Loucy (cell line): ENCODE measurements at regions not wholly inside any gene's neighbourhood (a gene's known extent, or its start where the extent isn't known, plus 50 kb on each side); places are given as distances from the start of the nearest gene placed in this dataset.
"Not testable (repeated sequence)": the region's sequence is repeated elsewhere in the genome, so short reads cannot be mapped to it uniquely, and the experiment has no call there.

Experiments
- H2AFZ ChIP-seq: fragments of 200-600 bp; sonication (generic); 2 replicates; pipeline ENCODE4 v1.6.0; 2016; ENCODE audit warnings: antibody characterized with exemption, mild to moderate bottlenecking, low read length, moderate library complexity
- H3F3A ChIP-seq: fragments of 200-600 bp; 2 replicates; pipeline ENCODE4 v1.6.0; 2016; ENCODE audit warnings: antibody characterized with exemption, low read depth, mild to moderate bottlenecking
- H3K27me3 ChIP-seq: fragments of 200-600 bp; sonication (generic); 2 replicates; pipeline ENCODE4 v1.6.1; 2014; ENCODE audit warnings: low read length, mild to moderate bottlenecking; ENCODE audit not compliant: insufficient read depth, poor library complexity, severe bottlenecking
- H3K36me3 ChIP-seq: fragments of 200-600 bp; sonication (generic); 2 replicates; pipeline ENCODE4 v1.6.1; 2016; ENCODE audit warnings: low read length; ENCODE audit not compliant: insufficient read depth
- H3K4me1 ChIP-seq: fragments of 200-600 bp; sonication (generic); 2 replicates; pipeline ENCODE4 v1.5.1; 2014; ENCODE audit warnings: low read length, mild to moderate bottlenecking; ENCODE audit not compliant: insufficient read depth, poor library complexity, severe bottlenecking
- H3K4me2 ChIP-seq: fragments of 200-600 bp; sonication (generic); 2 replicates; pipeline ENCODE4 v1.6.0; 2014; ENCODE audit warnings: antibody characterized with exemption, low read length, low read depth, mild to moderate bottlenecking; ENCODE audit not compliant: poor library complexity, severe bottlenecking
- H3K4me3 ChIP-seq: fragments of 200-600 bp; sonication (generic); 2 replicates; pipeline ENCODE4 v1.5.1; 2014; ENCODE audit warnings: low read length, mild to moderate bottlenecking, mixed read lengths; ENCODE audit not compliant: poor library complexity, severe bottlenecking
- H3K79me2 ChIP-seq: fragments of 200-600 bp; sonication (generic); 2 replicates; pipeline ENCODE4 v1.6.1; 2014; ENCODE audit warnings: low read length; ENCODE audit not compliant: insufficient read depth
- H3K9ac ChIP-seq: fragments of 200-600 bp; sonication (generic); 2 replicates; pipeline ENCODE4 v1.6.0; 2014; ENCODE audit warnings: mild to moderate bottlenecking, low read depth, low read length, moderate library complexity; ENCODE audit not compliant: poor library complexity, severe bottlenecking
- H3K9me2 ChIP-seq: fragments of 200-600 bp; sonication (generic); replicated peaks from 2 replicates; pipeline ENCODE4 v1.6.1; 2016; ENCODE audit warnings: low read depth, low read length, mixed read lengths
- H3K9me3 ChIP-seq: fragments of 200-600 bp; sonication (generic); 2 replicates; pipeline ENCODE4 v1.6.1; 2014; ENCODE audit warnings: mild to moderate bottlenecking, antibody characterized with exemption, low read length, low read depth; ENCODE audit not compliant: insufficient read depth
- H4K20me1 ChIP-seq: fragments of 200-600 bp; sonication (generic); 2 replicates; pipeline ENCODE4 v1.6.0; 2014; ENCODE audit warnings: antibody characterized with exemption, low read length, mild to moderate bottlenecking; ENCODE audit not compliant: insufficient read depth, poor library complexity, severe bottlenecking
- EZH2phosphoT487 ChIP-seq: fragments of 200-600 bp; IDR thresholded peaks from 2 replicates; pipeline ENCODE4 v1.6.1; 2018; ENCODE audit warnings: antibody characterized with exemption, mild to moderate bottlenecking, moderate library complexity, borderline replicate concordance
- TF ChIP-seq, protein P1 (sequence below): fragments of 200-600 bp; sonication (generic); conservative IDR thresholded peaks from 2 replicates; pipeline ENCODE4 v1.5.1; 2014; ENCODE audit warnings: mild to moderate bottlenecking, antibody characterized with exemption, low read length

DNA sequence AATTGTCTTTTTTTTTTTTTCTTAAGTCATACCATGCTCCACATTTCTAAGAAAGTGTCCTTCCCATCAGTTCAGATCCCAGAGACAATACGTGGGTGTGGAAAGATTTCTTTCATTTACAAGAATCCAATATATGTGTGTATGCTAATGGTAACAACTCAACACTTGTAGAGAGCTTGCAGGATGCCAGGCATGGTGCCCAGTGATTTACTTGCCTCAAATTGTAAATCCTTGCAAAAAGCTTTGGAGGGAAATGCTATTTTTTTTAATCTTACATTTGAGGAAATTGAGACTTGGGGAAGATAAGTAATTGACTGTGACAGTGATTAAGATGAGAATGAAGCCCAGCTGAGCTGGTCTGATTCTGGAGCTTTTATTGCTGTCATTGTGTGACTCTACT is 1264.6 kb upstream of the SEL1L start:
- no peak overlapping the region for H3K4me2 ChIP-seq
- no peaks in the 10 kb centered on the region for H3K9me2 ChIP-seq
- no peaks in the 10 kb centered on the region for H3K36me3 ChIP-seq
- H3K27me3 ChIP-seq, result no peaks in the 10 kb centered on the region
- H3K4me3 ChIP-seq, result no peak overlapping the region
- TF ChIP-seq, protein P1, sequence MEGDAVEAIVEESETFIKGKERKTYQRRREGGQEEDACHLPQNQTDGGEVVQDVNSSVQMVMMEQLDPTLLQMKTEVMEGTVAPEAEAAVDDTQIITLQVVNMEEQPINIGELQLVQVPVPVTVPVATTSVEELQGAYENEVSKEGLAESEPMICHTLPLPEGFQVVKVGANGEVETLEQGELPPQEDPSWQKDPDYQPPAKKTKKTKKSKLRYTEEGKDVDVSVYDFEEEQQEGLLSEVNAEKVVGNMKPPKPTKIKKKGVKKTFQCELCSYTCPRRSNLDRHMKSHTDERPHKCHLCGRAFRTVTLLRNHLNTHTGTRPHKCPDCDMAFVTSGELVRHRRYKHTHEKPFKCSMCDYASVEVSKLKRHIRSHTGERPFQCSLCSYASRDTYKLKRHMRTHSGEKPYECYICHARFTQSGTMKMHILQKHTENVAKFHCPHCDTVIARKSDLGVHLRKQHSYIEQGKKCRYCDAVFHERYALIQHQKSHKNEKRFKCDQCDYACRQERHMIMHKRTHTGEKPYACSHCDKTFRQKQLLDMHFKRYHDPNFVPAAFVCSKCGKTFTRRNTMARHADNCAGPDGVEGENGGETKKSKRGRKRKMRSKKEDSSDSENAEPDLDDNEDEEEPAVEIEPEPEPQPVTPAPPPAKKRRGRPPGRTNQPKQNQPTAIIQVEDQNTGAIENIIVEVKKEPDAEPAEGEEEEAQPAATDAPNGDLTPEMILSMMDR, result no peak
- no peak for TF ChIP-seq EZH2phosphoT487
- no peaks in the 10 kb centered on the region for H3F3A ChIP-seq
- H3K4me1 ChIP-seq, result no peaks in the 10 kb centered on the region
- H3K9me3 ChIP-seq, result no peaks in the 10 kb centered on the region; the same call in 1 of the 2 replicates
- H4K20me1 ChIP-seq, result no peaks in the 10 kb centered on the region
- no peaks in the 10 kb centered on the region for H3K79me2 ChIP-seq
- no peak overlapping the region for H3K9ac ChIP-seq
- no peak overlapping the region for H2AFZ ChIP-seq

DNA sequence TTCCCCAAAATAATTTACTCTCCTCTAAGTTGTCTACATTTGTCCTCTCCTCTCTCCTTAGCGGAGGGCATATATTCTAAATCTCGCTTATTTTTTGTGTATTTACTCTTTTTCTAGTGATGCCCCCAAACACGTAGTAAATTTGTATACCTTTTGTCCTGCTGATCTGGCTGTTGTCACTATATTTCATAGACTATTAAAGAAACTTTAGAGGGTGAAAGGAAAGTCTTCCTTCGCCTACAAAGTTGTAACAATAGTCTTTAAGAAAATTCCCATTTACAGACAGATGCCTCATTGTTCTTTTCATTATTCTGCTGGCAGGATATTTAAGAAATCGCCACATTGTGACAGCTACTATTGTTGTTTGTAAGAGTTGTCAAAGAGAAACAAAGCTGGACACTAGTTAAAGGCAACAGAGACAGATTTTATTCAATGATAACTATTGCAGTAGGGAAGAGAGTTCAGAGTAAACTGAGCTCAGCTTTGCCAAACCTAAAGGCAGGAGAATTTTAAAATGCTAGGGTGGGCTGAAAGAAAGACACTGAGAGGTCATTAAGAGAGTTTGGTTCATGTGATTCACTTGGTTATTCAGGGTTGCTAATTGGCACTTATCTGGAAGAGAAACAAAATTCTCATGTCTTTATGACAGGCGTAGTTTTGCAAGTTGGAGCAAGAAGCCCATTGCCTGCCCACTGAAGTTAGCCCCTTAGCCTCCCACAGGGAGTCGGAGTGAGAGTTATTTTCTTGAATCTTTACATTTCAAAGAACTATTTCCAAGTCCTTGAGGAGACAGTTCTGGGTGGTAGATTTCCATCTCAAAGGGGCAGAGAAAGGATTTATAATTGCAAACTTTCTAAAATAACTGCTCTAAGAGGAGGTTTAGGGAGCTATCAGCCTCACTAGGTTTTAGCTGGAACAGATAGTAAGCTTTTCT is 1272.5 kb upstream of the SEL1L start:
- no peaks in the 10 kb centered on the region for H3K79me2 ChIP-seq
- H2AFZ ChIP-seq, result no peak overlapping the region
- no peak overlapping the region for H3K9ac ChIP-seq
- H4K20me1 ChIP-seq, result no peaks in the 10 kb centered on the region
- H3K4me3 ChIP-seq, result no peak overlapping the region
- no peaks in the 10 kb centered on the region for H3K27me3 ChIP-seq
- H3K36me3 ChIP-seq, result no peaks in the 10 kb centered on the region
- H3F3A ChIP-seq, result no peaks in the 10 kb centered on the region
- H3K4me2 ChIP-seq, result no peak overlapping the region
- H3K4me1 ChIP-seq, result no peaks in the 10 kb centered on the region
- no peaks in the 10 kb centered on the region; the same call in 1 of the 2 replicates for H3K9me3 ChIP-seq
- TF ChIP-seq, protein P1, result no peak
- no peak for TF ChIP-seq EZH2phosphoT487
- H3K9me2 ChIP-seq, result no peaks in the 10 kb centered on the region

DNA sequence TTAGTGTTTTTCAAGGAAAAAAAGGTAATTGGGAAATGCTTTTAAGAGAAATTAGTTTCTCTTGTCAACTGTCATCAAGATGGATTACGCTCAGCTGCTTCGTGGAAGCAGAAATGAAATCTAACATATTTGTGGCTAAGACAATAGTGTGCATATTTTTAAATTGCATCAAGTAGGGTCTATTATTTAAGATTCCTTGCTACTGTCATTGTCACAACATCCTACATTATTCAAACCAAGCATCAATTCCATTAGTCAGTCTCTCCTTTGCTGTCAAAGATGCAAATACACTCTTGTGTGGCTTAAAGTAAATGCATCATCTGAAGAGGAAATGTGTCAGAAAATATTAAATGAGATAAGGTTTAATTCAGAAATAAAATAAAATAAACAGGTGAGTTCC is 1277.6 kb upstream of the SEL1L start:
- Histone ChIP-seq H3K9ac (no peak overlapping the region), H3K27me3 (no peaks in the 10 kb centered on the region)

DNA sequence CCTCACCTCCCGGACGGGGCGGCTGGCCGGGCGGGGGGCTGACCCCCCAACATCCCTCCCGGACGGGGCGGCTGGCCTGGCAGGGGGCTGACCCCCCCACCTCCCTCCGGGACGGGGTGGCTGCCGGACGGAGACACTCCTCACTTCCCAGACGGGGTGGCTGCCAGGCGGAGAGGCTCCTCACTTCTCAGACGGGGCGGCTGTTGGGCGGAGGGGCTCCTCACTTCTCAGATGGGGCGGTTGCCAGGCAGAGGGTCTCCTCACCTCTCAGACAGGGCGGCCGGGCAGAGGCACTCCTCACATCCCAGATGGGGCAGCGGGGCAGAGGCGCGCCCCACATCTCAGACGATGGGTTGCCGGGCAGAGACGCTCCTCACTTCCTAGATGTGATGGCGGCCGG is 1280.7 kb upstream of the SEL1L start:
- not testable (repeated sequence) for H2AFZ ChIP-seq, H3K79me2 ChIP-seq, H3K36me3 ChIP-seq, H3K9me2 ChIP-seq, H3K27me3 ChIP-seq, H4K20me1 ChIP-seq, H3F3A ChIP-seq, H3K9me3 ChIP-seq, H3K4me3 ChIP-seq, H3K9ac ChIP-seq, H3K4me2 ChIP-seq, H3K4me1 ChIP-seq

More for the DNA sequence above, 1277.6 kb upstream of the SEL1L start:
- Histone ChIP-seq H3K36me3 (no peaks in the 10 kb centered on the region), H3K9me2 (no peaks in the 10 kb centered on the region), H4K20me1 (no peaks in the 10 kb centered on the region), H3F3A (no peaks in the 10 kb centered on the region), H3K4me3 (no peak overlapping the region), H3K9me3 (no peaks in the 10 kb centered on the region), H2AFZ (no peak overlapping the region), H3K4me2 (no peak overlapping the region), H3K4me1 (no peaks in the 10 kb centered on the region), H3K79me2 (no peaks in the 10 kb centered on the region)
- TF ChIP-seq, protein P1, result no peak
- no peak for TF ChIP-seq EZH2phosphoT487
